Inflammatory macrophage treated with lipopolysaccharide for 1 hour (primary cell): ENCODE measurements at regions not wholly inside any gene's neighbourhood (a gene's known extent, or its start where the extent isn't known, plus 50 kb on each side); places are given as distances from the start of the nearest gene placed in this dataset.
"Not testable (repeated sequence)": the region's sequence is repeated elsewhere in the genome, so short reads cannot be mapped to it uniquely, and the experiment has no call there.

Experiments
- DNase-seq, 2 donors: peaks; one replicate each; pipeline ENCODE4 v3.0.0-alpha.2; 2020 to 2022

DNA sequence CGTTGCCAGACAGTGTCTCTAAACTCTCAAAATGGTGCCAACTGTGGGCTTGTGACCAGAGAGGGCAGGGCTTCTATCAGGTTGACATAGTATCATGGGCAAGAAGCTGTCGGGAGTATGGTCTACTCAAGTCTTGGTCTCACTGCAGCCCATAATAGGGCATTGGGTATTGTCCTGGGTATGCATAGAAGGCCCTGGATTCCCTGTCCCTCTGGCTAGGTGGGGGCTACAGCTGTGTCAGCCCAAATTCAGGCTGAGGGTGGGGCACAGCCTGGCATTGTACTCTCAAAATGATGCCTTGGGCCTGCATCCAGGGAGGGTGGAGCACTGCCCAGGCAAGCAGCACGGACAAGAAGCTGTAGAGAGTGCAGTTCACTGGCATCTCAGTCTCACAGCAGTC lies 408.8 kb upstream of the MAN1A1 start:
- no peak for DNase-seq

DNA sequence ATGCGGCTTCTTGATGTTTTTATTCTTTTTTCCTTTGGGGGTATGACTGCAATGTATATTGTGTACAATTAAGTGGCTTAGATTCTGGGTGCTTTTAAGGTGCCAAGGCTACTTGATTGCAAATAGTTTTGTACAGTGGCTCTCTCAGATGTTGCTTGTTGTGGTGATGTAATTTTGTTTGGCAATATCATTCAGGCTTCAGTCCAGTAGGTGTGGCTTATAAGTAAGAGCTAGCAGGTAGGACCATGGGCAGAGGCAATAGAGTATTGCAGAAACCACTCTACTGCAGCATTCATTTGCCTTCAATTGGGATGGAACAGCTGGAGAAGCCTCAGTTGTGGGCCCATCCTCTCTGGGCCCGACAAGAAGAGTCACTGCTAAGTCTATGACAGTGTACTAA lies 407.9 kb upstream of the MAN1A1 start:
- no peak for DNase-seq

DNA sequence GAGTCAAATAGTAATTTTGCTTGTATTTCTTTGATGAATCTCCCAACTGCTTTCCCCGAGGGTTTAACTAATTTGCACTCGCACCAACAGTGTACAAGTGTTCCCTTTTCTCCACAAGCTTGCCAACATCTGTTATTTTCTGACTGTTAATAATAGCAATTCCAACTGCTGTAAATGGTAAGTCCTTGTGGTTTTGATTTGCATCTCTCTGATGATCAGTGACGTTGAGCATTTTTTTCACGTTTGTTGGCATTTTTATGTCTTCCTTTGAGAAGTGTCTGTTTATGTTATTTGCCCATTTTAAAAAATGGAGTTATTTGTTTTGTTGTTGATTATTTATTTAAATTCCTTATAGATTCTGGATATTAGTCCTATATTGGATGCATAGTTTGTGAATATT lies 399.8 kb upstream of the MAN1A1 start:
- no peak for DNase-seq

- not testable (repeated sequence) for DNase-seq
Observed at GRCh38 chr6:119748535-119748934, 399.0 kb upstream of the MAN1A1 start.

- DNase-seq: peak; percentile 35 to 90
Observed at GRCh38 chr6:119742188-119742803, 392.7 kb upstream of the MAN1A1 start.

DNA sequence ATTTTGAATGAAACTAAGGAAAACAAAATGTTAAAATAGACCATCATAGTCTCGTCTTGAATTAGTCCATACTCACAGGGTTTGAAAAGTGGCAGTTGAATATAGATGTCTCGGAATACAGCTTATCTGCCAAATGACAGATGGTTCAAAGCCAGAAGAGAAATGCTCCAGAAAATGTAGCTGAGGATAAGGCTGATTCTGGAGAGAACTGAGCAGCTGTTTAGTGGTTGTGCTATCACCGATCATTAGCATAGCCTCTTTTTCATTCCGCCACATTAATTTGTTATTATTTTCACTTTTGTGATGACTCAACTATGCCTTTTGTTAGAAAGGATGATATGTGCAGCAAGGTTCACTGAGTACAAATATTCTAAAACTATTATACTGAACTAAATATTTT lies 390.2 kb upstream of the MAN1A1 start:
- no peak for DNase-seq

- no peak for DNase-seq
Observed at GRCh38 chr6:119738425-119738824, 388.9 kb upstream of the MAN1A1 start.

DNA sequence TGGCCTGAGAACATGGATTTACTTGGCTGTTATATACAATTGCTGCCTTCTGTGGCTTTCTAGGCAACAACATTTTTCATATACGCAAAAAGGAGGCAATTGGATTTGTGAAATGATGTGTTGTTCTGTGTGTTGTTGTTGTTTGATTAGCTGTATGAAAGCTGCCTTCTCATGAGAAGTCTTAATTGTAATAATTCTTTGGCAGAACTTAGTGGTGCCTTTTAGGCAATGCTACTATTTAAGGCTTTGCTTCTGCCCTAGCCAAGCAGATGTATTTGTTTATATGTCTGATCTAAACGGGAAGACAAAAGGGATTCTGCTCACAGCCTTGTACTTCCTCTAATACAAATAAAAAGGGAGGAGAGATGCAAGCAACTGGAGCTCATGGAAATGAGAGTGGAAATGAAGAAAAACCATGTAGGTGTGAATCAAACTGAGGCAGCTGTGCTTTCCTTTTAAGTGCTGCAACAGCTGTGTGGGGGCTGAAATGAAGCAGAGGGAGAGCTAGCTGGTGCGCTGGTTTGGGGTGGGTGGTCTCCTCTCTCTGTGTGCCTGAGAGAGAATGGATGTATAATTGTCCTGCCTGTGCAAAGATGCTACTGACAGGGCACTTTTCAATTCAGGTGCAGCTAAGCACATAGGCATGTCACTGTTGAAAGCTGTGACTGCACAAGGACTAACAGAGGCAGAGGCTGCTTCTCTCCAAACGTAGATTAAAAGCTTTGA lies 386.9 kb upstream of the MAN1A1 start:
- DNase-seq: no peak

GRCh38 chr6:119735530-119735929 lies 386.0 kb upstream of the MAN1A1 start:
- no peak for DNase-seq

- no peak for DNase-seq
Observed at GRCh38 chr6:119734227-119734626, 384.7 kb upstream of the MAN1A1 start.

DNA sequence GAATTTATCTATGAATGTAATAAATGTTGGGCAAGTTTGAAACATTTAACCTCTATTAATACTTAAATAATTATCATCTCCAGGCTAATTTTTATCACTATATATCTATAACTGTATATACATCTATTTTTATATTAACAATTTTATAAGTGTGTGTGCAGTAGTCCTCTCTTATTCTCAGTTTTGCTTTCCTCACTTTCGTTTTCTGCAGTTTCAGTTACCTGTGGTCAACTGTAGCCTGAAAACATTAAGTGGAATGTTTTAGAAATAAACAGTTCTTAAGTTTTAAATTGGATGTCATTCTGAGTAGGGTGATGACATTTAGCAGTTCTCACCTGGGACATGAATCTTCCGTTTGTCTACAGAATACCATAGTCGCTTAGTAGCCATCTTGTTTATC lies 379.4 kb upstream of the MAN1A1 start:
- DNase-seq: no peak

- DNase-seq: no peak
Observed at GRCh38 chr6:119728220-119728750, 378.7 kb upstream of the MAN1A1 start.

DNA sequence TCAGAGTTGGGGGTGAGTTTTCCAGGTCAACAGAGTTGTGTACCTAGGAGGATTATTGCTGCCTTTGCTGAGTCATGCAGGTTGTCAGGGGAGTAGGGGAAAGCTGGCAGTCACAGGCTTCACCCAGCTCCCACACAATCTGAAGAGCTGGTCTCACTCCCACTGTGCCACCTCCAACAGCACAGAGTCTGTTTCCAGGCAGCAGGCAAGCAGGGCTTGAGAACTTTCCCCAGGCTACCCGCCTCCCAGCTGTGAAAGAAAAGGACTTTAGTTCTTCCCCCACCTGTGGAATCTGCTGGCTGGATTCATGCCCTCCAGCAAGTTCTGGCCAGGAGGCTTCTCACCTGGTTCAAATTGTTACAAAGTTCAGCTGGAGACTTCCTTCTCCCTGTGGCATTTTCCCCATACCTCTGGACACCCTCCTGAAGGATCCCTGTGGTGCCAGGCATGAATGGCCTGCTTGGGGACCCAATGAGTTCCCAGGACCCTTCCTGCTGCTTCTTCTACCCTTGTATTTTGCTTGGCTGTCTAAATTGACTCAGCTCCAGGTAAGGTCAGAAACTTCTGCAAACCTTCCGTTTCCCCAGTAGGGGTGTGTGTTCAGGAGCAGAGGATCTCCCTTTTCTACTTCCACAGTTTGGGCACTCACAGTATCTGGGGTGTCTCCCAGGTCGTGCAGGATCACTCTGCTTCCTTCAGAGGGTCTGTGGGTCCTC lies 378.1 kb upstream of the MAN1A1 start:
- no peak for DNase-seq

DNA sequence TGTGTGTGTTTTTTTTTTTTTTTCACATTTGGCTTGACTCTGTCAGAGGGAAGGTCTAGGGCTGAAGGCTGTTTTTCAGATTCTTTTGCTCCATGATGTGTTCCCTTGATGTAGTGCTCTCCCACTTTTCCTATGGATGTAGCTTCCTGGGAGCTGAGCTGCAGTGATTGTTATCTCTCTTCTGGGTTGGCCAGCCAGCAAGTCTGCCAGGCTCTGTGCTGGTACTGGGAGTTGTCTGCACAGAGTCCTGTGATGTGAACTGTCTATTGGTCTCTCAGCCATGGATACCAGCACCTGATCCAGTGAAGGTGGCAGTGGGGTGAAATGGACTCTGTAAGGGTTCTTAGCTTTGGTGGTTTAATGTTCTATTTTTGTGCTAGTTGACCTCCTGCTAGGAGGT lies 377.4 kb upstream of the MAN1A1 start:
- DNase-seq: not testable (repeated sequence)

- DNase-seq: no peak
Observed at GRCh38 chr6:119726086-119726485, 376.5 kb upstream of the MAN1A1 start.

- DNase-seq: no peak
Observed at GRCh38 chr6:119720160-119720559, 370.6 kb upstream of the MAN1A1 start.

DNA sequence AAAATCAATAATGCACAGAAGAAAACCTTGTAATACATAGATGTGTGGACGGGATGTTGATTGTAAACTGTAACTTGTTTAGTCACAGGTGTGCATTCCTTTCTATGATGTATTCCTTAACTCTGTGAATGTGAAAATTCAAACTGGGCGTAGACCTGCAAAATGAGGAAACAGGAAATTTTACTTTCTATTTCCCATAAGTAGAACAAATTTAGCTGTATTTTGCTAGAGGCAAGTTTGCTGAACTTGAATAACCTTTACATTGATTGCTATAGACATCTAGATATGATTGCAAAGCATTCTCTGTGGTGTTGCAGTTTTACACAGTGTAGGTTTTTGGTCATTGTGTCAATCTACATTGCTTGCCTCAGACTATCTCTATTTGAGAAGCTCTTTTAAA lies 368.4 kb upstream of the MAN1A1 start:
- DNase-seq: peak; percentile 15 to 21

- no peak for DNase-seq
Observed at GRCh38 chr6:119716668-119717270, 367.2 kb upstream of the MAN1A1 start.

DNA sequence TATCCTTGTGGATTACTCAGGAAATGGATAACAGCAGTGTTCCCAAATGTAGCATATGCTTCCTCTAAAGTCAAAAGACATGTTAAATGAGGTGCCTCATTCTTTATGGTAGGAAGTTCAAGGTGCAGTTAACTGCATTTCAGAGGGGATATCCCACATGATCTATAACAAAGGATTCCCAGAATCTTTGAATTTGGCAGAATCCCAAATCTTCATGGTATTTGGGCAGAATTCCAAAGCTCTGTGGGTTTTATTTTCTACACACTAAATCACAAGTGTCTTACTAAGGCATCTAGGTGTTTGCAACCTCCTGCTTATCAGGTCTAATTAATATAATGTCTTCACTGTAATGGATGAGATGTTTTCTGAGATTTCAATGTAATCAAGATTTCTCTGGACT lies 364.3 kb upstream of the MAN1A1 start:
- DNase-seq: no peak

GRCh38 chr6:119686644-119687043 lies 337.1 kb upstream of the MAN1A1 start:
- no peak for DNase-seq

GRCh38 chr6:119686240-119686639 lies 336.7 kb upstream of the MAN1A1 start:
- DNase-seq: no peak

GRCh38 chr6:119683671-119684070 lies 334.1 kb upstream of the MAN1A1 start:
- DNase-seq: no peak

- DNase-seq: no peak
Observed at GRCh38 chr6:119683031-119683430, 333.5 kb upstream of the MAN1A1 start.

GRCh38 chr6:119678961-119679360 lies 329.4 kb upstream of the MAN1A1 start:
- DNase-seq: no peak
